ENCODE measurements at regions not wholly inside any gene's neighbourhood (a gene's known extent, or its start where the extent isn't known, plus 50 kb on each side); places are given as distances from the start of the nearest gene placed in this dataset.

DNA sequence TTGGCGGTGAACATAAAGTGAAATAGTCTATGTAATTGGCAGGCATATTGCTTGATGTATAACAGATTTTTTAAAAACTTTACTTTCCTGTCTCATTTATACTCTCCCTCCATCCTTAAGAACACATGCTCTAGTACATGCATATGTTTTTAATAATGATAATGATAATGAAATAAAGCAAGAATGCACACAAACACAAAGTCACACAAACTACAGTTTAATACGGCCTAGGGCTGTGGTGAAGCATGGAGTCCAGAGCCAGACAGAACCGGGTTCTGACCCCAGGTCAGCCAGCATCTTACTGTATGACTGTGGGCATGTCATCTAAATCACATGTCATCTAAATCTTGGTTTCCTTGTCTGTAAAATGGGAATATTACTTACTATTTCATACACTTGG lies 324.9 kb upstream of the NFIA start:
- H3K27me3 ChIP-seq (ENCODE audit: control insufficient read depth, insufficient read depth, low read length): no peaks in the 10 kb centered on the region
- DNase-seq (ENCODE audit: low read depth in 2 of 2): no peak
- H4K20me1 ChIP-seq (ENCODE audit: control insufficient read depth, extremely low read depth, insufficient read depth, low read length): no peaks in the 10 kb centered on the region
- H3K9ac ChIP-seq (ENCODE audit: insufficient read depth, low read length): no peak overlapping the region
- H3K4me2 ChIP-seq (ENCODE audit: extremely low read depth, insufficient read depth, low read length): no peak overlapping the region
- H3K27ac ChIP-seq (ENCODE audit: insufficient read depth, low read length): no peak overlapping the region
- no peaks in the 10 kb centered on the region for H3K4me1 ChIP-seq (ENCODE audit: control insufficient read depth, extremely low read depth, insufficient read depth, low read length)
- no peak overlapping the region for H3K4me3 ChIP-seq (replicated peaks in 1 of 4; ENCODE audit: control extremely low read depth in 1 of 4, insufficient read depth in 1 of 4, low read depth in 3 of 4, low read length in 4 of 4)
- H3K36me3 ChIP-seq (ENCODE audit: control insufficient read depth, insufficient read depth, low read length): no peaks in the 10 kb centered on the region
- TF ChIP-seq EZH2 (IDR thresholded peaks at IDR 0.05; ENCODE audit: low read length, missing control alignments): no peak
- TF ChIP-seq CTCF (conservative IDR thresholded peaks at IDR 0.05 in 1 of 2, IDR thresholded peaks at IDR 0.05 in 1 of 2; ENCODE audit: low read depth in 1 of 2, low read length in 2 of 2): no peak
- no peak overlapping the region for H2AFZ ChIP-seq (ENCODE audit: low read length)
- no peaks in the 10 kb centered on the region for H3K79me2 ChIP-seq (ENCODE audit: control insufficient read depth, insufficient read depth, low read length)
- H3K9me3 ChIP-seq (ENCODE audit: control insufficient read depth, insufficient read depth, low read depth, low read length): no peaks in the 10 kb centered on the region

GRCh38 chr1:60753036-60753900 lies 329.1 kb upstream of the NFIA start:
- Histone ChIP-seq H3K27me3 (ENCODE audit: control insufficient read depth, insufficient read depth, low read length) (no peaks in the 10 kb centered on the region), H3K36me3 (ENCODE audit: control insufficient read depth, insufficient read depth, low read length) (no peaks in the 10 kb centered on the region), H3K79me2 (ENCODE audit: control insufficient read depth, insufficient read depth, low read length) (no peaks in the 10 kb centered on the region), H2AFZ (ENCODE audit: low read length) (no peak overlapping the region), H3K9me3 (ENCODE audit: control insufficient read depth, insufficient read depth, low read depth, low read length) (no peaks in the 10 kb centered on the region), H3K4me2 (ENCODE audit: extremely low read depth, insufficient read depth, low read length) (no peak overlapping the region), H3K4me3 (replicated peaks in 1 of 4; ENCODE audit: control extremely low read depth in 1 of 4, insufficient read depth in 1 of 4, low read depth in 3 of 4, low read length in 4 of 4) (no peak overlapping the region), H3K27ac (ENCODE audit: insufficient read depth, low read length) (no peak overlapping the region), H4K20me1 (ENCODE audit: control insufficient read depth, extremely low read depth, insufficient read depth, low read length) (no peaks in the 10 kb centered on the region), H3K9ac (ENCODE audit: insufficient read depth, low read length) (no peak overlapping the region), H3K4me1 (ENCODE audit: control insufficient read depth, extremely low read depth, insufficient read depth, low read length) (no peaks in the 10 kb centered on the region)
- no peak for DNase-seq (ENCODE audit: low read depth in 2 of 2)
- TF ChIP-seq EZH2 (IDR thresholded peaks at IDR 0.05; ENCODE audit: low read length, missing control alignments) (no peak), CTCF (conservative IDR thresholded peaks at IDR 0.05 in 1 of 2, IDR thresholded peaks at IDR 0.05 in 1 of 2; ENCODE audit: low read depth in 1 of 2, low read length in 2 of 2) (no peak)

DNA sequence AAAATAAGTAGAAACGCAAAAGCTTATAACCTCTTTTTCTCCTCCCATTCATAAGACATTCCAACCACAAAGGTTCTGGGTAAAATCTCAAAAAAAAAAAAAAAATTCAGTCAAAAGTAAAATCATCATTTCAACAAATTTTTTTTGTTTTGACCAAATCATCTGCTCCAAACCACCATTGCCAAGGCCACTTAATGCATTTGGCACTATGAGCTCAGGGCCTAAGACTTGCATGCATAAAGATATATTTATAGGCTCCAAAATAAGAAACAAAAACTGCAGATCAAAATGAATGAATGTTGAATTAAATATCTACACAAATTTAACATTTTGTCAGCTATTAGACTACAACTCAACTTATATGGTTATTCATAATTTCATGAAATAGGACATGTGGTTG lies 331.1 kb upstream of the NFIA start:
- Histone ChIP-seq H2AFZ (ENCODE audit: low read length) (no peak overlapping the region), H3K9me3 (ENCODE audit: control insufficient read depth, insufficient read depth, low read depth, low read length) (no peaks in the 10 kb centered on the region), H3K4me2 (ENCODE audit: extremely low read depth, insufficient read depth, low read length) (no peak overlapping the region), H4K20me1 (ENCODE audit: control insufficient read depth, extremely low read depth, insufficient read depth, low read length) (no peaks in the 10 kb centered on the region), H3K4me3 (replicated peaks in 1 of 4; ENCODE audit: control extremely low read depth in 1 of 4, insufficient read depth in 1 of 4, low read depth in 3 of 4, low read length in 4 of 4) (no peak overlapping the region), H3K4me1 (ENCODE audit: control insufficient read depth, extremely low read depth, insufficient read depth, low read length) (no peaks in the 10 kb centered on the region), H3K9ac (ENCODE audit: insufficient read depth, low read length) (no peak overlapping the region), H3K36me3 (ENCODE audit: control insufficient read depth, insufficient read depth, low read length) (no peaks in the 10 kb centered on the region), H3K27ac (ENCODE audit: insufficient read depth, low read length) (no peak overlapping the region), H3K79me2 (ENCODE audit: control insufficient read depth, insufficient read depth, low read length) (no peaks in the 10 kb centered on the region), H3K27me3 (ENCODE audit: control insufficient read depth, insufficient read depth, low read length) (no peaks in the 10 kb centered on the region)
- TF ChIP-seq EZH2 (IDR thresholded peaks at IDR 0.05; ENCODE audit: low read length, missing control alignments): no peak
- no peak for TF ChIP-seq CTCF (conservative IDR thresholded peaks at IDR 0.05 in 1 of 2, IDR thresholded peaks at IDR 0.05 in 1 of 2; ENCODE audit: low read depth in 1 of 2, low read length in 2 of 2)
- no peak for DNase-seq (ENCODE audit: low read depth in 2 of 2)

Data from fibroblast of lung (primary cell).